HG02870 (cell line): ENCODE measurements at regions not wholly inside any gene's neighbourhood (a gene's known extent, or its start where the extent isn't known, plus 50 kb on each side); places are given as distances from the start of the nearest gene placed in this dataset.
A peak's percentile ranks its signal among the peaks of the same experiment; 100 is the strongest.
"Not testable (repeated sequence)": the region's sequence is repeated elsewhere in the genome, so short reads cannot be mapped to it uniquely, and the experiment has no call there.

Experiments
- ATAC-seq: cut with Tn5 transposase; IDR thresholded peaks from one replicate; pipeline ENCODE4 v1.9.1; 2021; ENCODE audit warnings: mild to moderate bottlenecking, moderate library complexity; ENCODE audit not compliant: unreplicated experiment

DNA sequence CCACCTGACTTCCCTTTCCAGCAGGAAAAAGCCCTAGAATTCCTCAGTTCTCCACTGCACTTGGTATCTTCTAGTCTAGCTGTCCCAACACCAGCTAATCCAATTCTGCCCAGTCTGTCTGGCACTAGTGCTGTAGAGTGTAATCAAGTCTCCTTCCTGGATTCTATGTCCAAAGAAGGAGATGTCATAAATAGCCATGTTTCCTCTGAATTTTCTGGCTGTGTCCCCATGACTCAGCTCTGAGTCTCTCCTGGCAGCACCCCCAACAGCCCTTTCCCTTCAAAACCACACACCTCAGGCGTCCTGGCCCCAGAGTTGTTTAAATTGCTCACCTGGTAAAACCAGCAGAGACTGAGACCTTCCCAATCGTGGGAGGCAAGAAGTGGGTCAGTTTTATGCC, 197.2 kb downstream of the GRXCR1 start:
- no peak for ATAC-seq

DNA sequence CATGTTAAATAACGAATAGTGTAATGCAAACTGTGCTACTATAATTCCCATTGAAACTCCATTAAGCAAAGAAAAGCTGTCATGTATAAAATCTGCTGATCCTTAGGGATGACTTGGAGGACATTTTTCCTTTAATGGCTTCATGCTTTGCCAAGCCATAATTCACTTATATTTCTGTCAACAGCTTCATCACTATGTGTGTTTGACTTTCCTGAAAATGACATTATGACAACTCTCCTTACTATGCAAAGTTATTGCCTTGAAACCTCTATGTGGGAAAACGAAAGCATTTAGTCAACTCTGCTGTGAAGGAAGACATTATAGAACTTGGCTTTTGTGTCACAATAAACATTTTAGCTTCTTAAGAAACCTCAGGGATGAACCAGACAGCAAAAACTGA, 210.5 kb downstream of the GRXCR1 start:
- no peak for ATAC-seq

DNA sequence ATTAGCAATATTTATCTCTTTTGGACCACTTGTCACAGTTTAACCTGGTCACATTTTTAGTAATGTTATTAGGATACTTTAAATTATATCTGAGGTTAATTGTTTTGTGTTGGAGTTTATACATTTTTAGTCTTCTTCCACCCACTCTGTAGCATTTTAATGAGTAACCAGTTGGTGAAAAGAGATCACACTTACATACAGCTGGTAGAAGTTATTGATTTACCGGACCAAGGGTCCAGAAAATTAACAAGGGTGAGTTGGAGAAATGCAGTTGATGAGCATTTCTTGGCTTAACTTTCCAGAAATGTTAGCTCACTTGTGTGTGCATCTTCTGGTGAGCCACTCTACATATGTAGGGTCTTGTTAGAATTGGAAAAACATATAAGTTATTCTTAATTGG, 219.6 kb downstream of the GRXCR1 start:
- no peak for ATAC-seq

DNA sequence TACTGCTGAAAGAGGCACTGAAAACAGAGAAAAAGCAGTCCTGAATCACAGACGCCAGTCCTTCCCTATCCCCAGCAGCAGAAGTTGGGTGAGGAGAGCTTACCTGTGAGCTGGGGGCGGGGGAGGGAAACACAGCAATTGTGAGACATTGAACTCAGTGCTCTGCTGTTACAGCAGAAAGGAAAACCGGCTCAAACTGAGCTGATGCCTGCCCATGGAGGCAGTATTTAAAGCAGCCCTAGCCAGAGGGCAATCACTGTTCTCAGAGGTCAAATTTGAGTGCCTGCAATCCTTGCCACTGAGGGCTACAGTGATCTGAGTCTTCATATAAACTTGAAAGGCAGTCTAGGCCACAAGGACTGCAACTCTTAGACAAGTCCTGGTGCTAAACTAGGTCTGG, 220.7 kb downstream of the GRXCR1 start:
- ATAC-seq = no peak

DNA sequence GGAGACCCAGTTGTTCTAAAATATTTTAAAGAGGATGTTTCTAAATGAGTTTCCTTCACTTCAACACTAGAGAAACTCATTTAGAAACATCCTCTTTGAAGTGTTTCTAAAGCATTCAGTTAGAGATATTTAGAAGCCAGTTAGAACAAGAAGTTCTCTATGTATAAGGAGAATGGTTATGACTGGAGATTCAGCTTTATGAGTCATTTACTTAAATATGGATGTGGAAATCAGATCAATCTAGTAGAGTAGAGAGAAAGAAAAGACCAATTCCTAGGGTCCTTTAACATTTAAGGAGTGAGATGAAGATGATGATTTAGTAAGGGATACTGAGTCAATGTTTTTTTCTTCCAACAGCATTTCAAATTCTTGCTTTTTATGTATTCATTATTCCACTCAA, 234.1 kb downstream of the GRXCR1 start:
- ATAC-seq = no peak

DNA sequence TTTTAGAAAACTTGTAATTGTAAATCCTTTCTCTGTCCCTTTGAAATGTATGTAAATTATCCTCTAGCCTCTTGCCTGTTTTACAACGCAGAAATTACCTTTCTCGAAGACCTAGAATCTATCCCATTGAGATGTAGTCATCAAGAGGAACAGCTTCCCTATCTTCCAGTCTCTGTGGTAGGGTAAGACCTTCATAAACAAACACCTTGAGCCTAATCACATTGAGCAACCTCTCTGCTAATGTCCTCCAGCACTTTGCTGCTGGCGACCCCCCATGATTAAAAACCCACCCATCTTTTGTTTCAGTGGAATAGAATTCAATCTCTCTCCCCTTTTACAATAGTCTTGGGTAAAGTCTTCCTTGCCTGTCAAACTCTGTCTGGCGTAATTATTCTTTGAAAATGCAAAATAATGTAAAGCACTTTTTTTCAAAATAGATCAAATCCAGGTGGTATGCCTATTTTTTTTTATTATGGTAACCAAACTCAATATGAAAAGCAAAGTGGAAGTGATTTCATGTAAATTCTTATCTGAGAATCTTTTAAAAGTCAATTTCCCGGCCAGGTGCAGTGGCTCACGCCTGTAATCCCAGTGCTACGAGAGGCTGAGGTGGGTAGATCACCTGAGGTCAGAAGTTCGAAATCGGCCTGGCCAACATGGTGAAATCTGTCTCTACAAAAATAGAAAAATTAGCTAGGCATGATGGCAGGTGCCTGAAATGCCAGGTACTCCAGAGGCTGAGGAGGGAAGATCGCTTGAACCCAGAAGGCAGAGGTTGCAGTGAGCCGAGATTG, 237.9 kb downstream of the GRXCR1 start:
- ATAC-seq = no peak

DNA sequence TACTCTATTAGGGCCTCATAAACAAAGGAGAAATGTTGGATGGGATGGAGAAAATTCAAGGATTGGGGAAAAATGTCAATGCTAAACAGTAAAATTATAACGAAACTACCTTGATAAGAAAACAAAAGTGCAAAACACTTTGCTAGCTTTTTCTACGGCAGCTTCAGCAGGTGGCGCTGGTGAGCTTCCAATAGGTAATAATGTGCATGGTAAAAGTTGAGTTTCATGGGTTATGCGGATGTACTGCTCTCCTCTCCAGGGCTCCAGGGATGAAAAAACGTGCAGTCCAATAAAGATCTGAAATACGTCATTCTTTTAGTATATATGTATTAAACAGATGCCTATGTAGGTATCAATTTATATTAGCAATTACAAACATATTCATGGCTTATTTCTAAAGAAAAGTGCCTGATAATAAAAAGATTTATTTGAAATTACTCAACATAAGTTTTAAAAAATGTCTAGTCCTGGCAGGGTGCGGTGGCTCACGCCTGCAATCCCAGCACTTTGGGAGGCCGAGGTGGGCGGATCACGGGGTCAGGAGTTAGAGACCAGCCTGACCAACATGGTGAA, 239.6 kb downstream of the GRXCR1 start:
- peak; percentile 73 for ATAC-seq

DNA sequence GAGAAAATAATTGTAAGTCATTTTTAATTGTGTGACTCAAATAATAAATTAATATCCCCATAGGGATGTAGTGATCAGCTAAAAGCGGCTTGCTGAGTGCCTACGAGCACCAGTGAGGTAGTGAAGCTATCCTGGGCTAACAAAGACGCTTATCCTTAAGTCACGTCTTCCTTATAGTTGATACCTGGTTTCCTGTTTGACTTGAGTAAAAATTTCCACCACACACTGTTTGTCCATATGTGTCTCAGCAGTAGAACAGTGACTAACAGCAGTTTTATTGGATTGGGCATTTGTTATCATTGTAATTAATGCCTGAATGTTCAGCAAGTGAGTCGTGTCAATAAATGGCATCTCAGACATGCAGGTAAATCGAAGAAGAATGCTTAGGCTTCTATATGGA, 241.1 kb downstream of the GRXCR1 start:
- ATAC-seq = no peak

DNA sequence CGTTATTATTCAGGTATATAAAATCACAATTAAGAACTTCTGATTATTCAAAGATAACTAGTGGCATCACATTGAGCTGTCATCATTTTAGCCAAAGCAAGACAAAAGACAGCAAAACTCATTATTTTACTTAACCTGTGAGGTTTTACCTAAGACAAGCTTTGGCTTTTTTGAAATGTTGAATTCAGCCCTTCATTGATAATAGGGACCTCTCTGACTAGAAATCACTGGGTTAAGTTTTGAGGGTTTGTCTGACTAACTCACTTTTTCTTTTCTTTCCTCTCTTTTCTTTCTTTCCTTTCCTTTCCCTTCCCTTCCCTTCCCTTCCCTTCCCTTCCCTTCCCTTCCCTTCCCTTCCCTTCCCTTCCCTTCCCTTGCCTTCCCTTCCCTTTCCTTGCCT, 244.2 kb downstream of the GRXCR1 start:
- ATAC-seq = no peak

DNA sequence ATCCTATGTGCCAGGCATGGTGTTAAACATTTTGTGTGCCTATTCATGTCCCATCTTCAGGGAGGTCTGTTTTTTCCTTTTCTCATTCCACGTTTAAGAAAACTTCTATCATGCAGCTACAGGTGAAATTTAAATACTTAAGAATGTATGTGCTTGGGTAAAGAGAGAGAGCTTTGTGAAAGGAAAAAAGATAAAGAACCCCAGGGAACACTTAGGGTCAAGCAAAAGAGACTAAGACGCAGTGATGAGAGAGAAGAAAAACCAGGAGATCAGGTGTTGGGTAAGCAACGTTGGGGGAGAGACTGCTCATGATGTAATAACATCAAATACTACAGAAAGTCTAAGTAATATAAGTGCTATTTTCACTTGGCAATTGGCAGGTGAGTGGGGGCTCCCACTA, 253.7 kb downstream of the GRXCR1 start:
- ATAC-seq = no peak

DNA sequence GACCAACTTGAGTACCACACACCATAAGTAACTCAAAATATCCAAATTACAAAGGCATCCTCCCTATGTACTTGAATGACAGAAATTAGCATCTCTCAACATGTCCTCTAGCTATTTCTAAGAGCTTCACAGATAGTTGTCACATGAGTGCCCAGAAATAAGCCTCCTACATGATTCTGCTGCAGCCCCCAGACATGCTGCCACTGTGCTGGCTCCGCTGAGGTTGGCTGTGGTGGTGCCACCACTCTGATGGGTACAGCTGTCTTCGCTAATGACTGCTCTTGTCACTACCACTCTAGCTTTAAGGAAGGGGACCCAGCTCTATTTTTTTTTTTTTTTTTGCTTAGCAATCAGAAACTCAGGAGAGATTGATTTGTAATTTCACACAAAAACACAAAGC, 256.0 kb downstream of the GRXCR1 start:
- ATAC-seq = no peak

DNA sequence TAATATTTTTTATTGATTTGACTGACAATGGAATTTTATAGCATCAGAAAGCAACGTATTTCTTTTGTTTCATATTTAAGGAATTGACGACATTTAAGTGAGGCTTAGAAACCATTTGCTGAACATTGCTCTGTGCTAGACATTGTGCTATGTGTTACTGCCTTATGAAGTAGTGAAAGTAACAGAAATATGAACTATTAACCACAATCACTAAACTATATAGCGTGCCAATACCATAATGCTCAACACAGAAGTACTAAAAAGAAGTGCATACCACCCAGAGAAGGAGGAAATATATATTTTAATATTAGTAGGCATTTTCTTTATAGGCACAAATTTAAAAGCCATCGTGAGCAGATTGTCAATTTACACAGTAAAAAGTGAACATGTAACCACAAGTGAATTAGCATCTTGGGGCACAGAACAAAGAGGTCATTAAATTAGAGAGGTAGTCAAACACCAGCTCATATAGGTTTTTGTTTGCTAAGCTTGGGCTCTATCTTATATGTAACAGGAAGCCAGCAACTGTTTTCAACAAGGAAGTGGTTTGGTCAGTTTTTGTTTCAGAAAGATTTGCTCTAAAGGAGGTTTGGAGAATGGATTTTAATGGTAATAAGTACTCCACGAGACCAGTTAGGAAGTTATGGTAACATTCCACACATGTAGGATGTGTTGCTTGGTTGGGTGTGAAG, 270.7 kb downstream of the GRXCR1 start:
- ATAC-seq = peak; percentile 68

DNA sequence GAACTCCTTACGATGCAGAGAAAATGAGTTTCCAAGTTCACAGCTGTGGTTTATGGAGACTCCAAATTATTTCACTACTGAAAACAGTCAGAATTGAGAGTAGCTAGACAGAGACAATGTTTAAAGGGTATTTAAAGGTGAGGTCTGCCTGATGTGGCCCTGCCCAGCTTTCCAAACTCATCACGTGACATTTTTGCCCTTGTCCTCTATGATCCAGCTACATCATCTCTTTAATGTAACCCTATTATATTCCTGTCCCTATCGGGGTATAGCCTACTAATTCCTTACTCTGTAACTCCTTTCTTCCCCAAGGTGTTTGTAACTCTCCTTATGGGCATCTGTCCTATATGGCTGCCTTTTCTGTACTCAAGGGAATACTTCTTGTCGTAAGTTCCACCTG, 297.2 kb downstream of the GRXCR1 start:
- ATAC-seq = no peak

DNA sequence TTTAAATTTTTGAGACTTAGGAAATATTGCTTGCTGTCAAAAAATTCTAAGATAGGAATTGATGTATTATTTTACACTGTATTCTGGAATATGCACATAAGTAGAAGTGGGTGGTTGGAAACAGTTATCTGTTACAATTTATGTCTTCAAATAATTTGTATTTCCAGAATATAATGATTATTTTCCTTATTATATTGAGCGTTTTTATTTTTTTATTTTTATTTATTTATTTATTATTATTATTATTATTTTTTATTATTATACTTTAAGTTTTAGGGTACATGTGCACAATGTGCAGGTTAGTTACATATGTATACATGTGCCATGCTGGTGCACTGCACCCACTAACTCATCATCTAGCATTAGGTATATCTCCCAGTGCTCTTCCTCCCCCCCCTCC, 320.1 kb downstream of the GRXCR1 start:
- not testable (repeated sequence) for ATAC-seq

DNA sequence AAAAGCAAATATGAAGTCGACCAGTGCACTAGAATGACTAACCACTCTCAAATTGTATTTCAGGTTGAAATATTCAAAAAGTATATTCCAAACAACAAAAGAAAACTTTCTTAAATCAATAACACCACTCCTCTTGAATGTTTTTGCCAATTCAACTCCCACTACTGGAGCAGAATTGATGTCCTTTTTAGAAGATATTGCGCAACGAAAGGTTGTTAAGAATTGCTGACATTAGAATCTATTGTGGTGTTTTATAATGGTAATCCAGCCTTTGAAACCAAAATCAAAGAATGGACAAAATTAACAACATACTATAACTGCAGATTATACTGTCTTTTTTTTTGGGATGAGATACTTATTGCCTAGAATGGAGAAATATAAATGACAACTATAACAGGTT, 331.3 kb downstream of the GRXCR1 start:
- ATAC-seq = no peak

DNA sequence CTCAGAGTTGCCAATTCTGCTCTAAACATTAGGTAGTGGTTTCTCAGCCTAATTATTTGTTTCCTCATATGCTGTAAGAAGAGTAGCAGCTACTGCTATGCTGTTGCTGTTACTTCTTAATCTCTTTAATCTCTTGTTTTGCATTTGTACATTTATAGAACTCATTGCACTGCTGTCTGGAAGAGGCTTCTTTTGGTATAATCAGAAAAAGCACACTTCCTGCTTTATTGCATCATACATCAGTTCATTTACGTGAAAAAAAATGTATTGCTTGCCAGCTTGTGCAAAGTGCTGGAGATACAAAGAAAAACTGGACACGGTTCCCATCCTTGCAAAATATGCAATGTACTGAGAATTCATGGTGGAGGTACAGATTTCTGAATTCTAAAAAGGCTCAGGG, 332.0 kb downstream of the GRXCR1 start:
- ATAC-seq = no peak

DNA sequence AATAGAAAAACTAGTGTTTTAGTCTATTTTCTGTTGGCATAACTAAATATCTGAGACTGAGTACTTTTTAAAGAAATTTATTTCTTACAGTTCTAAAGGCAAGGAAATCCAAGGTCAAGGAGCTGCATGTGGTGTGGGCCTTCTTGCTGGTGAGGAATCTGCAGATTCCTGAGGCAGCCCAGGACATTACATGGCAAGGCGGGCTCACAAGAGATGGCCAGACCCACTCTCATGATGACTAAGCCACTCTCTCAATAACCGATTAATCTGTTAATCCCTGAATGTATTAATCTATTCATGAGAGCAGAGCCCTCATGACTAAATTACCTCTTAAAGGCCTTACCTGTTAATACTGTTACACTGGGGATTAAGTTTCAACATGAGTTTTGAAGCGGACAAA, 340.8 kb downstream of the GRXCR1 start:
- ATAC-seq = no peak

DNA sequence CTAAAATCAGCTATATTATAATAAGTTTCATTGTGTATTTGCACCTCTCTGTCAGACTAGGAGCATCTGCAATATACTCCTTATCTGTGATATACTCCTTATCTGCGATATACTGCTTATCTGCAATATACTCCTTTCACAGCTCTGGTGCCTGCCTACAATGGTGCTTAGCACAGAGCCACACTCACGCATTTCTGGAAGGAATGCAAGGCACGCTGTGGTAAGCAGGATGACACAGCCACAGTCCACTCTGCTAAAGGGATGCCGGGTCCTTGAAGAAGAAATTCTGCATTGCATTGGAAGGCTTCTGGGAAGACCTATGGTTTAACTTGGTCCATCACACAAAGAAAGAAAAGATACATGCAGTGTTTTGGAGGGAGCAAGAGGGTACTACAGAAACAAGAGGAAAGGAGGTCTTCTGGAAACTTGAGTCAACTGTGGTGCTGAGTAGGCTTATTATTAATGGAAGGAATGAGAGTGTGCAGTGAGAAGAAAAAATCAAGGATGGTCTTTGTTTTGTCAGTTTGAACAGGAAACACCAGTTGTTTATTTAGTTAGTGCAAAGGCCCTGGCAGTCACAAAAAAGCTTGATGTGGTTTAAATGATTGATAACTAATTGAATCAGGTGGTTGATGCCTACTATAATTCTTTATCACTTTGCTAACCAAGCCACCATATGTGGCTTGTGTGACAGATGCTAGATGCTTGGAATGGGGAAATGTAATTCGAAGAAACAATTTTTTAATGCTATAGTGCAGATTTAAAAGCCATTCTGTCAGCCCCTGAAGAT, 342.3 kb downstream of the GRXCR1 start:
- no peak for ATAC-seq

DNA sequence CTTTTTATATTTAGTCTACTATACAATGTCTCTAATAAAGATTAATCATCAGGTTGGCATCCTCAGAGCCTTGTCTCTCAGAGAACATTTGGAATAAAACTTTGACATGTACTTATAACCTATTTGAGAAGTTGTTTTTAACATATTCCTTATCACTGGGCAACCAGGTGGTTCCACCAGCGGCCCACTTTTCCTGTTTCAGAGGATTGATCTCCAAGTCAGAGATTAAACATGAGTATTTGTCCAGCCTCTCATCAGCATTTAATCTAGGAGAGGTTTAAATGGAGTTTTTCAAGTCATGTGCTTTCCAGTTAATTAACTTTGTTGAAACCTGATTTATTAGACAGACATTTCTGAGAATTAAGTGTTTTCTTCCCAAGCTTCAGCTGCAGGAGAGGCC, 345.5 kb downstream of the GRXCR1 start:
- ATAC-seq = no peak

DNA sequence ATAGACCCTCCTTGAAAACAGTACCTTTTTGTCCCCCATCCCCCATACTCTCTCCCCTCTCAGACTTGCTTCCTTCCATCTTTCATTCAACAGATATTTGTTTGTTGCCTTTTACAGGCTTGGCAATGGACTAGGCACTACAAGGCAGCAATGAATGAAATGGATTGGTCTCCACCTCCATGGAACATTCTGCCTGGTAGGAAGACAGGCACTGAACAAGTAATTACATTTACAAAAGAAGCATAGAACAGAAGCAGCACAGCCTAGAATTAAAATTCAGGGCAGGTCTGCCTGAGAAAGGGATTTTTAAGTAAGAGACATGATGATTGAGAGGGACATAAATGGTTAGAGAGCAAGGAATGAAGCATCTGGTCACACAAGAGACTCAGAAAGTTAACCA, 346.1 kb downstream of the GRXCR1 start:
- ATAC-seq = no peak

DNA sequence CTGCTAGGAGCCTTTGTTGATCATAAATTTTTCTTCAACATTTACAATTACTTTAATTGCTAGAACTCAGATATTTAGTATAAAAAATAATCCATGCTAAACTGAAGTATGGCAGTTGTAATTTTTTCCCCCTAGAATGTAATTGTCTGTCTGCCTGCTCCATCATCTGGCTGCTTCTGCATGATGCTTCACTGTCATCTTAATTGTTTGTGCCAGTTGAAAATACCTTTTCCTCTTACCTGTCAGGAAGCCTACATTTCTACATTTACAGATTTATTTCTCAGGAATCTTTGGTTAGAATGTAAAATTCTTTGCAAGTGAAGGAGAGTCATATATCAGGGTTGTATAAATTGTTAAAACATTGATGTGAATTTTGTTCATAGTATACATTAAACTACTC, 348.6 kb downstream of the GRXCR1 start:
- ATAC-seq = no peak

DNA sequence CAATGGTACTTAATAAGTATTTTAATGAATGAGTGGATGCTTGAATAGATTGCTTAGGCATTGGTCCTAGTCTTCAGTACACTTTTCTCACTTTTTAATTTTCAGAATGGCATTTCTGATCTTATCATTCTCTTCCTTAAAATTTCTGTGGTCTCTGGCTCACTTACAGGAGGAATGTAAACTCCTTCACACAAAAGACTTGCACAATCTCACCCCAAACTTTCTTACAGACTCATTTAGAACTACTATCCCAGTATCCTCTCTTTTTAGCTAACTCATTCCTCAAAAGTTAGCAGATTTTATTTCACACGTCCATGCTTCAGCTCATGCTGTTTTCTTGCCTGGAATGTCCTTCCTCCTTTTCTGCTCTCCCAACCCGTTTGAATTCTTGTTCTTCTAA, 350.1 kb downstream of the GRXCR1 start:
- no peak for ATAC-seq
